DND-41 (cell line): ENCODE measurements at regions not wholly inside any gene's neighbourhood (a gene's known extent, or its start where the extent isn't known, plus 50 kb on each side); places are given as distances from the start of the nearest gene placed in this dataset.

Source experiments
- CTCF ChIP-seq: IDR thresholded peaks from 2 replicates; pipeline ENCODE4 v1.5.1; 2012; ENCODE audit warnings: borderline replicate concordance, low read length, moderate library complexity, mild to moderate bottlenecking; ENCODE audit not compliant: poor library complexity, severe bottlenecking; ENCODE audit errors: extremely low read depth
- EZH2 ChIP-seq: IDR thresholded peaks from 3 replicates; pipeline ENCODE4 v1.6.1; 2012; ENCODE audit warnings: borderline replicate concordance, low read depth, mild to moderate bottlenecking, moderate library complexity, low read length, inconsistent platforms; ENCODE audit not compliant: severe bottlenecking

- TF ChIP-seq EZH2 (no peak), CTCF (no peak)
Observed at GRCh38 chr2:16288371-16289112, 348.2 kb downstream of the MYCN start.
